HG02623 (cell line): ENCODE measurements at regions not wholly inside any gene's neighbourhood (a gene's known extent, or its start where the extent isn't known, plus 50 kb on each side); places are given as distances from the start of the nearest gene placed in this dataset.
"Not testable (repeated sequence)": the region's sequence is repeated elsewhere in the genome, so short reads cannot be mapped to it uniquely, and the experiment has no call there.

ENCODE experiments used
- ATAC-seq: cut with Tn5 transposase; IDR thresholded peaks from one replicate; pipeline ENCODE4 v1.9.1; 2021; ENCODE audit warnings: moderate library complexity; ENCODE audit not compliant: unreplicated experiment

GRCh38 chr11:42913731-42914130 is 398.1 kb upstream of the API5 start:
- peak; percentile 57 for ATAC-seq

GRCh38 chr11:42923651-42924050 is 388.1 kb upstream of the API5 start:
- no peak for ATAC-seq

GRCh38 chr11:42925916-42926315 is 385.9 kb upstream of the API5 start:
- ATAC-seq = no peak

GRCh38 chr11:42947405-42947804 is 364.4 kb upstream of the API5 start:
- ATAC-seq = no peak

GRCh38 chr11:42949738-42950376 is 361.9 kb upstream of the API5 start:
- ATAC-seq = not testable (repeated sequence)

DNA sequence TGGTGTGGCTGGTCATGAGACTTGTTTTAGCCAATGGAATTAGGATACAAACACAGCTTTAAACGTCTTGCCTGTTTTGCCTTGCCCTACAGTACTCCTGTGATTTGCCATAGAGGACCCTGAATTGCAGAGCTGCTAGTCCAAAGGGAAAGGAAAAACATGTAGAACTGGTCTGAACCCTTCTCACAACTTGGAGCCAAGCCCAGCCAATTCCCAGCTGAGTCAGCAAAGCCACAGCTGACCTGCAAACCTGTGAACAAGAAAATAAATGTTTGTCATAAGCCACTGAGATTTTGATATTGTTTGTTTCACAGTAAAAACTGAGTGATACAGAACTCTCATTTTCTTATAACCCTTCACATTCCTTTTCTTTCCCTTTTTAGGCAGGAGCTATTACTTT is 360.5 kb upstream of the API5 start:
- no peak for ATAC-seq

- no peak for ATAC-seq
Measured at GRCh38 chr11:42957831-42958230, 354.0 kb upstream of the API5 start.

- ATAC-seq = no peak
Measured at GRCh38 chr11:42958635-42959034, 353.2 kb upstream of the API5 start.

DNA sequence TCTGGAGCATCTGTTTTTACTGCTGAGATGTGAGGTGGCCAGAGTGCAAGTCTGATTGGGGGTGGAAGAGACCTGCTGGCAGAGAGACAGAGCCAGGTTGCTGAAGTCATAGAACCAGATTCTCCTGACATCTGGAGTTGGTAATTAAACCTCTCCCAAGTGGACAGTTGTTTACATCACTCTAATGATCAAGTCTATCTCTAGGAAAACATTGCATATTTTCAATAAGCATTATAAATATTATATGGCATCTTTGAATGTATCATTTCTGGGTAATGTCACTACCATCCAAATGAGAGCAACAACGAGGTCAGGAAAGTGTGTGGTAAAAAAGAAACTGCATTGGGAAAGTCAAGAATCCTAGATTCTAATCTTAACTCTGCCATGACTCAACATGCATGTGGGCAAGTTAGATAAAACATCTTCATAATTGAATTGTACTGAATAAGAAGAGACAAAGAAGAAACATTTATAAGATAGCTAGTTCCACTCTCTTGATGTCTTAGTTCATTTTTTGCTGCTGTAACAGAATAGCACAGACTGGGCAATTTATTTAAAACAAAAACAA is 351.2 kb upstream of the API5 start:
- no peak for ATAC-seq

GRCh38 chr11:42967653-42968052 is 344.1 kb upstream of the API5 start:
- no peak for ATAC-seq

GRCh38 chr11:42972741-42973140 is 339.1 kb upstream of the API5 start:
- no peak for ATAC-seq

GRCh38 chr11:42974510-42975179 is 337.2 kb upstream of the API5 start:
- no peak for ATAC-seq

- no peak for ATAC-seq
Measured at GRCh38 chr11:42975180-42975529, 336.6 kb upstream of the API5 start.

DNA sequence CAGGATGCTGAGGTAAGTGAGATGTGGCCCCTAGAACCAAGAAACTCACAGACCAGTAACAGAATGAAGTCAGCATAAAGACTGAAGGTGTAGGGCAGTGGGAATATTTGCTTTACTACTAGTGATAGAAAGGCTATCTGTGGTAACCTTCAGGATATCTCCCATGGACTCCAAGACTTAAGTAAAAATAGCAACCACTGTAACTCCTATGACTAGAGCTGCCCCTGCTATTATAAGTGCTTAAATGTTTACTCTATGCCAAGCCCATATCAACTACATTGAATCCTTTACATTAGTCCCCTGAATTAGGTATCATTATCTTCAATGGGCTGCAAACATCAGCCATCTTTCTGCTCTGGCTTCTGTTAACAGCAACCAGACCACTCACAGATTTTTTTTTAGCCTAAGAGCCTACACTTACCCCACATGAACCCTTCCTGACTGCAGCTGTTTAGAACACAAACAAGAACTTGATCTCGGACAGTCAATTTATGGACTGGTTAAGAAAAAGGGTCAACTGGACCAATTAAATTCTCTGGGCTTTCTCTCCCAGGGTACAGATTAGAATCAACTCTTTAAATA is 335.1 kb upstream of the API5 start:
- no peak for ATAC-seq

DNA sequence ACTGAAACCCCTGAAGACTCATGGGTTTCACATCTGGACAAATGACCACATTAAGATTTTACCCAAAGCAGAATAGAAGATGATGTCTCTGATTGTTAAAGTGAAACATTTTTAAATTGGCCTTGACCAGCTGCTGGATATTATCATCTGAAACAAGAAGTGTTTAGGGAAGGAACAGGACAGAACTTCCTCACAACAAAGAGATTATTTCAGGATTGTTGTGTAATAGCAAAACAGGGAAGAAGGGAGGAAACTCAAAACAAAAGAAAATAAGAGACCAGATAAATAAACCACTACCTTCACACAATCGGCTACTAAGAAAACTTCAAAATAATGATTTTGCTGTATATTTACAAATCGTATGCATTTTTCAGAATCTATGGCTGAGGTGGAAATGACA is 319.2 kb upstream of the API5 start:
- ATAC-seq = no peak

DNA sequence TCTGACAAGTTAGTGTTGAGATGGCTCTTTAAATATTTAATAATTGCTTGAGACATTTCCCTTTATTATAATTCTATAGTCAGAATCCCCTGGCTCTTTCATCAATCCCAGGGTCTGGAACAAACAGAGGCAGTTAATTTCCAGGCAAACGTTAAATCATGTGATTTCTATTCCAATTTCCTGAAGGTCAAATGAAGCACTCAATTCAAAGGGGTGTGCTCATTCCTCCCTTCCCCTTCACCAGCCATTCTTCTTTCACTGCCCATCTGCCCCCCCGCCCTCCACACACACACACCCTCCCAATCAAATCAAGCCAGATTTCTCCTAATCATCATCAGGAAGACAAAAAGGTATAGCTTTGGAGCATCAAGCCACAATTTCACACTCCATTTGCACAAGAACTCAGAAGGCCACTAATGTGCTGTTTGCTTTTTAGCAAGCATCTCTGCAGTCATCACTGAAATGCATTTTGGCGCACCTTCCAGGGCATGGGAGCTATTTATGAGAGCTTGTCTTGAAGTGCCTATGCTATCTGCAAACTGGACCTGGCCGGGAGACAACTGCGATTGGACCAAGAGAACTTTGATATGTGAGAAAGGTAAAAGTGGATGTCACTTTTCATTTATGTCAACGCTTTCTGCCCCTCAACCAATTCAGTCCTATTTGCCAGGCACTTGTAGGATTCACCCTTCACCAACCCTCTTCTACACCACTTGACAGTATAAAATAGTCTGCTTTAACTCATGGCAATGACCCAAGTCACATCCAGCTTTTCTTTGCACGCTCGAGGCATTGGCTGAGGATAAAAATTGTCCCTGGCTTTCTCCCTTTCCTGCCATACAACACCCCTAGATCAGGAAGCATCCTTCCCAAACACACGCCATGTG is 315.1 kb upstream of the API5 start:
- no peak for ATAC-seq

DNA sequence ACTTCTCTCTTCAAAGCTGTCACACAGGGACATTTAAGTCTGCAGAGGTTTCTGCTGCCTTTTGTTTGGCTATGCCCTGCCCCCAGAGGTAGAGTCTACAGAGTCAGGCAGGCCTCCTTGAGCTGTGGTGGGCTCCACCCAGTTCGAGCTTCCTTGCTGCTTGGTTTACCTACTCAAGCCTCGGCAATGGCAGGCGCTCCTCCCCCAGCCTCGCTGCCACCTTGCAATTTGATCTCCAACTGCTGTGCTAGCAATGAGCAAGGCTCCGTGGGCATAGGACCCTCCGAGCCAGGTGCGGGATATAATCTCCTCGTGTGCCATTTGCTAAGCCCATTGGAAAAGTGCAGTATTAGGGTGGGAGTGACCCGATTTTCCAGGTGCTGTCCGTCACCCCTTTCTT is 306.9 kb upstream of the API5 start:
- ATAC-seq = not testable (repeated sequence)

- ATAC-seq = no peak
Measured at GRCh38 chr11:43010042-43010441, 301.8 kb upstream of the API5 start.

DNA sequence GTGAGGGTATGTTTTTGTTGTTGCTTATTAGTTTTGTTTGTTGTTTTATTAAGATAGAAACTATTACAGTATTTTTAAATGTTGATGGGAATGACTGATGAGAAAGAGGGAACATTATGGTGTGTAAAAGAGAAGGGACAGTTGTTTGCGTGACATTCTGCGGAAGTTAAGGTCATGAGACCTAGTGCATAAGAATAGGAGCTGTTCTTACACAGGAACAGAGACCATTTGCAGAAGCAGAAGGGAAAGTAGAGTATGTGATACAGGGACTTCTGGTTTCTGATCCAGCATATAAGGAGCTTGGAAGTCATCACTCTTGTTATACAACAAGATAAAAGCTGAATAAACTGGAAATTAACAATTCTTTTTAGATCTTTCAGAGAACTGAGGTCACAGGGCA is 299.2 kb upstream of the API5 start:
- ATAC-seq = no peak

DNA sequence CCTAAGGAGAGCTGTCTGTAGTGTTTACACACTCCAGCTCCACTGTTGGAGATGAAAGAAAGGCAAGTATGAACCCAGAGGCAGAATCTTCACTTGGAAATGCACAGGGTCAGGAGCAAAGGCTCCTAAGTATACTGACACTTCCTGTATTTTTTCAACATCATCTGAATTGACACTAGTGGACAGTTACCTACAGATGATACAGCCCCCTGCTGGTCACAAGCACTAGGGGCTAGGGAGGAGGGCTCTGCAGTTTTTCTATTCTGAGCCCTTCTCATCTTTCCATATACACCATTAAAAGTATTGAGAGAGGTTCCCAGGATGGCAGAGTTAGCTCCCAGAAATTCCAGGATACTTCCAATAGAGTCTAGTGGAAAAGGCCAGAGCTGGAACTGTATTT is 290.3 kb upstream of the API5 start:
- no peak for ATAC-seq

GRCh38 chr11:43034341-43034740 is 277.5 kb upstream of the API5 start:
- no peak for ATAC-seq
